A673 (cell line): ENCODE measurements at regions not wholly inside any gene's neighbourhood (a gene's known extent, or its start where the extent isn't known, plus 50 kb on each side); places are given as distances from the start of the nearest gene placed in this dataset.

Source experiments
- BruUV-seq: library from RNA; stranded (reverse); fragments of 400-500 nt; replicated peaks from 2 replicates; lab custom pipeline; 2021; lab: Mats Ljungman, UMichigan
- CTCF ChIA-PET: fragments of 300-600 bp; sonication (Branson Sonifier 250); formaldehyde crosslinking; loops from one replicate; lab custom pipeline; 2022; ENCODE audit warnings: antibody characterized with exemption; lab: Charles Lee
- POLR2A ChIA-PET: fragments of 300-600 bp; sonication (Branson Sonifier 250); formaldehyde crosslinking; loops from one replicate; lab custom pipeline; 2022; ENCODE audit warnings: antibody characterized with exemption; ENCODE audit not compliant: low non-redundant PET; lab: Charles Lee
- DNase-seq: peaks from one replicate; pipeline ENCODE4 v3.0.0-alpha.2; 2015; ENCODE audit warnings: low spot score
- H3K27ac ChIP-seq: fragments of 200-600 bp; sonication (generic); 2 replicates; pipeline ENCODE4 v1.5.1; 2016; ENCODE audit warnings: mixed run types, low read depth, mild to moderate bottlenecking, mixed read lengths, antibody characterized with exemption, low read length; ENCODE audit not compliant: poor library complexity, severe bottlenecking
- H3K27me3 ChIP-seq: fragments of 200-600 bp; sonication (generic); replicated peaks from 2 replicates; pipeline ENCODE4 v1.6.1; 2017; ENCODE audit warnings: mixed run types, low read depth, mild to moderate bottlenecking, mixed read lengths, antibody characterized with exemption, low read length; ENCODE audit not compliant: insufficient read depth, poor library complexity
- H3K36me3 ChIP-seq: fragments of 200-600 bp; sonication (generic); 2 replicates; pipeline ENCODE4 v1.6.1; 2016; ENCODE audit warnings: mixed run types, mild to moderate bottlenecking, mixed read lengths, antibody characterized with exemption, low read length; ENCODE audit not compliant: insufficient read depth, poor library complexity, severe bottlenecking
- H3K4me1 ChIP-seq: fragments of 200-600 bp; sonication (generic); 2 replicates; pipeline ENCODE4 v1.6.1; 2017; ENCODE audit warnings: mixed run types, mild to moderate bottlenecking, mixed read lengths, antibody characterized with exemption, low read length; ENCODE audit not compliant: insufficient read depth, poor library complexity, severe bottlenecking
- H3K4me3 ChIP-seq: fragments of 200-600 bp; sonication (generic); 2 replicates; pipeline ENCODE4 v1.5.1; 2016; ENCODE audit warnings: low read depth, mixed run types, mild to moderate bottlenecking, mixed read lengths, low read length; ENCODE audit not compliant: poor library complexity, severe bottlenecking
- H3K9me3 ChIP-seq: fragments of 200-600 bp; sonication (generic); 2 replicates; pipeline ENCODE4 v1.6.1; 2016; ENCODE audit warnings: mixed run types, low read depth, mild to moderate bottlenecking, mixed read lengths, antibody characterized with exemption, low read length; ENCODE audit not compliant: poor library complexity, severe bottlenecking
- EZH2 ChIP-seq: fragments of 200-600 bp; sonication (generic); IDR thresholded peaks from 2 replicates; pipeline ENCODE4 v1.6.1; 2017; ENCODE audit warnings: borderline replicate concordance, low read depth, mild to moderate bottlenecking, mixed read lengths, antibody characterized with exemption, low read length; ENCODE audit not compliant: poor library complexity, severe bottlenecking
- intact Hi-C: fragments of 100-400 bp; cut with micrococcal nuclease; formaldehyde crosslinking; loops from one replicate; pipeline ENCODE4 v1.10.0; 2022; ENCODE audit not compliant: unreplicated experiment
- TF ChIP-seq, protein P1 (sequence below): fragments of 300-800, 200-600 bp; sonication (generic); conservative IDR thresholded peaks from 2 replicates; pipeline ENCODE4 v1.5.1; 2017; ENCODE audit warnings: low read depth, mild to moderate bottlenecking, antibody characterized with exemption, low read length, moderate library complexity, mixed read lengths

DNA sequence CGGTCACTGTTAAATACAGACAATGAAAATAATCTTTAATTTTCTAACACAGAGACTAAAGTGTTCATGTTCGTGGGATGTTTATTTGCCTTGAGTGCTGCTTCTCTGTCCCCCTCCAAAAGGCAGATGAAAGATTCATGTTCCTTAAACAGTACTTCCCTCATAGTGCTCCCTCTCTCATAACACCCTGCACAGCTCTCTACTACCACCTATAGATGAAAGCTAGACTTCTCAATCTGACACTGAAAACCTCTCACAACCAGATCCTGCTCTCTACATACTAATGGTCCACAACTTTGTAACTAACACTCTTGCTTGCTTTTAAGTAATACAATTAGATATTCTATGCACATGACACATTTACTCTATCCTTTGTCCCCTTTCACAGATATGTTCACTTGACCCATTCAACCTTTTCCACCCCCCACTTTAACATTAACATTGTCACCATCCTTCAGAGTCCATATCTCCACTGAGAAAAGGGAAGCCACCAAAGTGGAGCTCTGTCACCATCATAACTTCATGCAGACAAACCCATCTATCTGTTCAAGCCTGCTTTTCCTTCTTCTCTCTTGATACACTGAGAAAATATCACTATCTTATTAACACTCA, 266.4 kb upstream of the USP15 start:
- ChIA-PET CTCF (interaction anchor here (0.5 kb wide), 1 partner anchor 333 kb away, joined by 6 read pairs; no protein-coding TSS in a partner anchor), POLR2A (interaction anchor here (0.7 kb wide), 1 partner anchor 1677 kb away, joined by 3 read pairs; no protein-coding TSS in a partner anchor)
- no peaks in the 10 kb centered on the region for H3K36me3 ChIP-seq
- H3K4me1 ChIP-seq: peaks cover 61% of the 10 kb centered on the region
- no peaks in the 10 kb centered on the region for H3K27me3 ChIP-seq
- DNase-seq: peak; percentile 84
- no TSS peak for BruUV-seq
- no peak overlapping the region for H3K27ac ChIP-seq
- intact Hi-C loops: loop anchor here (2.0 to 10.0 kb wide), 4 partner anchors 198 to 1309 kb away; a partner anchor contains a TSS
- TF ChIP-seq EZH2: no peak
- TF ChIP-seq, protein P1, sequence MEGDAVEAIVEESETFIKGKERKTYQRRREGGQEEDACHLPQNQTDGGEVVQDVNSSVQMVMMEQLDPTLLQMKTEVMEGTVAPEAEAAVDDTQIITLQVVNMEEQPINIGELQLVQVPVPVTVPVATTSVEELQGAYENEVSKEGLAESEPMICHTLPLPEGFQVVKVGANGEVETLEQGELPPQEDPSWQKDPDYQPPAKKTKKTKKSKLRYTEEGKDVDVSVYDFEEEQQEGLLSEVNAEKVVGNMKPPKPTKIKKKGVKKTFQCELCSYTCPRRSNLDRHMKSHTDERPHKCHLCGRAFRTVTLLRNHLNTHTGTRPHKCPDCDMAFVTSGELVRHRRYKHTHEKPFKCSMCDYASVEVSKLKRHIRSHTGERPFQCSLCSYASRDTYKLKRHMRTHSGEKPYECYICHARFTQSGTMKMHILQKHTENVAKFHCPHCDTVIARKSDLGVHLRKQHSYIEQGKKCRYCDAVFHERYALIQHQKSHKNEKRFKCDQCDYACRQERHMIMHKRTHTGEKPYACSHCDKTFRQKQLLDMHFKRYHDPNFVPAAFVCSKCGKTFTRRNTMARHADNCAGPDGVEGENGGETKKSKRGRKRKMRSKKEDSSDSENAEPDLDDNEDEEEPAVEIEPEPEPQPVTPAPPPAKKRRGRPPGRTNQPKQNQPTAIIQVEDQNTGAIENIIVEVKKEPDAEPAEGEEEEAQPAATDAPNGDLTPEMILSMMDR: peak; percentile 78
- H3K9me3 ChIP-seq: no peaks in the 10 kb centered on the region
- no peak overlapping the region for H3K4me3 ChIP-seq

DNA sequence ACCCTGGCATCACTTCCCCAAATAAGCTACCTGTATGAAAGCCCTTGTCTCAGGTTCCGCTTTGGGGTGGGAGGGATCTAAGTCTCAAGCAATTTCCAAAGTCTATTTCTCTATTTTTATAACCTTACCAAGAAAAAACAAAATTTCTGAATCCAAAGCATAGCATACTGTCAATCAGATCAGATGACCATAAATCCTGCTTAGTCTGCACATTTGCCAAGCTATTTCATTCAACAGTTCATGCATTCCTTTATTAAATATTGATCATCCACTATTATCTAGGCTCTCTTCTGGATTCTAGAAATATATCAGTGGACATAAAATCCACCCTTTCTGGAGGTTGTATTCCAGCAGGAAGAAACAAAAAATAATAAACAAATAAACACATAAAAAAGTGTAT, 263.5 kb upstream of the USP15 start:
- Histone ChIP-seq H3K27me3 (no peaks in the 10 kb centered on the region), H3K36me3 (no peaks in the 10 kb centered on the region), H3K4me1 (peaks cover 58% of the 10 kb centered on the region), H3K27ac (peak overlapping the region; percentile 57), H3K4me3 (no peak overlapping the region), H3K9me3 (no peaks in the 10 kb centered on the region)
- BruUV-seq: no TSS peak
- intact Hi-C loops: loop anchor here (10.0 kb wide), 1 partner anchor 1312 kb away; no protein-coding TSS in a partner anchor
- POLR2A ChIA-PET: no interaction called here
- CTCF ChIA-PET: no interaction called here
- DNase-seq: no peak
- no peak for TF ChIP-seq EZH2
- TF ChIP-seq, protein P1: no peak

DNA sequence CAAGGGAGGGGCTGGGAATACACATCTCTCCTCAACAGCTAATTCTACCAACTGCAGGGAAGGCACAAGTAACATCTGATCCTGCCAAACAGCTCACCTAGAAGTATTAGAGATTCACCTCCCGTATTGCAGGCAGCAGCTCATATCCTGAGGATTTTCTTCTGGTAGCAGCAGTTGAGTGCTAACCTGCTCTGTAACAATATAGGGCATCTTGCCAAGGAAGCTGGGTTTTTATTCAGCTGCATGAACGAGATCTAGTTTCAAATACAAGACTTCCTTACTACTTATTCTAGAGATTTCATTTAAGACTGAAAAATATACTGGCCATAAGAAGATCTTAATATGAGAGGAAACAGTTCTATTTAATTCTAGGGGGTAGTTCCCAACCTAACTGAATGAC, 261.4 kb upstream of the USP15 start:
- ChIA-PET POLR2A (no interaction called here), CTCF (interaction anchor here (0.6 kb wide), 1 partner anchor 258 kb away, joined by 3 read pairs; no protein-coding TSS in a partner anchor)
- intact Hi-C loops: loop anchor here (10.0 kb wide), 1 partner anchor 1314 kb away; no protein-coding TSS in a partner anchor
- no TSS peak for BruUV-seq
- no peaks in the 10 kb centered on the region for H3K9me3 ChIP-seq
- DNase-seq: no peak
- H3K27me3 ChIP-seq: no peaks in the 10 kb centered on the region
- no peaks in the 10 kb centered on the region for H3K36me3 ChIP-seq
- peaks cover 43% of the 10 kb centered on the region for H3K4me1 ChIP-seq
- no peak for TF ChIP-seq EZH2
- TF ChIP-seq, protein P1: no peak
- no peak overlapping the region for H3K27ac ChIP-seq
- H3K4me3 ChIP-seq: no peak overlapping the region
